ENCODE measurements at regions not wholly inside any gene's neighbourhood (a gene's known extent, or its start where the extent isn't known, plus 50 kb on each side); places are given as distances from the start of the nearest gene placed in this dataset.

DNA sequence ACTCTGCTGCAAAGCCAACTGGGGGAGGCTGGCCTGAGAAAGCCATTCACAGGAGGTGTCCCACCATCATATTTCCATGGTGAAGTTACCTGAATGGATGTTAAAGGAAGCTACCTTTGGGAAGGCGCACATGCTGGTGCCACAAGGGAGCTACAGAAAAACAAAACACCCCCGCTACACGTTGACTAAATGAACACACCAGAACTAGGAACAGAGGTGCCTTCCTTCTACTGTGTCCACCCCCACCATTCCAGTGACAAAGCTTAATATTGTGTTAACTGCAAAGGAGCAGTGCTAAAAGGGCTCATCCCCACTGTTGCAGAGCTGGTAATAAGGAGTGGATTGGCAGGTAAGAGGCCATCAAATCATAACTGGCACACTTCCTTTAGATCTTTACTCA, 420.0 kb upstream of the PODXL start:
- Histone ChIP-seq H3K9me3 (replicated peaks; ENCODE audit: control insufficient read depth, insufficient read depth, low read length) (no peaks in the 10 kb centered on the region), H3K9ac (replicated peaks; ENCODE audit: extremely low read depth, insufficient read depth, low read length) (no peak overlapping the region), H3K27ac (ENCODE audit: insufficient read depth, low read depth, low read length) (no peak overlapping the region), H3K36me3 (ENCODE audit: control insufficient read depth in 2 of 2, extremely low read depth in 1 of 2, insufficient read depth in 2 of 2, low read length in 2 of 2) (no peaks in the 10 kb centered on the region), H2AFZ (ENCODE audit: low read depth, low read length) (no peak overlapping the region), H3K4me2 (ENCODE audit: insufficient read depth, low read length) (no peak overlapping the region), H3K27me3 (ENCODE audit: control insufficient read depth in 2 of 2, insufficient read depth in 2 of 2, low read length in 2 of 2) (peaks cover 3 to 6% of the 10 kb centered on the region in 2 experiments), H3K4me3 (replicated peaks in 1 of 3; ENCODE audit: insufficient read depth in 1 of 3, low read depth in 1 of 3, low read length in 3 of 3) (no peak overlapping the region), H4K20me1 (replicated peaks; ENCODE audit: control insufficient read depth, extremely low read depth, insufficient read depth, low read length) (no peaks in the 10 kb centered on the region), H3K79me2 (ENCODE audit: control insufficient read depth, insufficient read depth, low read length) (no peaks in the 10 kb centered on the region), H3K9me1 (replicated peaks; ENCODE audit: control insufficient read depth, extremely low read depth, insufficient read depth, low read length) (no peaks in the 10 kb centered on the region), H3K4me1 (ENCODE audit: control insufficient read depth, extremely low read depth, insufficient read depth, low read length) (no peaks in the 10 kb centered on the region)
- intact Hi-C loops (cut with micrococcal nuclease) (no loop called here), dilution Hi-C loops (cut with MboI; ENCODE audit: extremely low pct_ligation_motif_present, low sequenced_read_pairs) (no loop called here)
- DNase-seq (ENCODE audit: low read depth, low spot score) (no peak), FAIRE-seq (no peak)
- BruUV-seq (replicated peaks), result no TSS peak
- TF ChIP-seq EZH2 (IDR thresholded peaks at IDR 0.05; ENCODE audit: borderline replicate concordance, low read depth, low read length, severe bottlenecking) (no peak), JUN (IDR thresholded peaks at IDR 0.05; ENCODE audit: borderline replicate concordance, insufficient read depth, insufficient read length, low read depth) (no peak), POLR2AphosphoS5 (IDR thresholded peaks at IDR 0.05; ENCODE audit: insufficient read depth, low read depth, low read length) (no peak), FOS (IDR thresholded peaks at IDR 0.05; ENCODE audit: borderline replicate concordance, insufficient read depth, low read length) (no peak), MYC (IDR thresholded peaks at IDR 0.05; ENCODE audit: low read depth, low read length) (no peak), POLR2A (IDR thresholded peaks at IDR 0.05; ENCODE audit: low read depth, low read length) (no peak), GATA2 (IDR thresholded peaks at IDR 0.05; ENCODE audit: insufficient read depth, insufficient read length, low read depth, low read length) (no peak)
- TF ChIP-seq, protein P1, sequence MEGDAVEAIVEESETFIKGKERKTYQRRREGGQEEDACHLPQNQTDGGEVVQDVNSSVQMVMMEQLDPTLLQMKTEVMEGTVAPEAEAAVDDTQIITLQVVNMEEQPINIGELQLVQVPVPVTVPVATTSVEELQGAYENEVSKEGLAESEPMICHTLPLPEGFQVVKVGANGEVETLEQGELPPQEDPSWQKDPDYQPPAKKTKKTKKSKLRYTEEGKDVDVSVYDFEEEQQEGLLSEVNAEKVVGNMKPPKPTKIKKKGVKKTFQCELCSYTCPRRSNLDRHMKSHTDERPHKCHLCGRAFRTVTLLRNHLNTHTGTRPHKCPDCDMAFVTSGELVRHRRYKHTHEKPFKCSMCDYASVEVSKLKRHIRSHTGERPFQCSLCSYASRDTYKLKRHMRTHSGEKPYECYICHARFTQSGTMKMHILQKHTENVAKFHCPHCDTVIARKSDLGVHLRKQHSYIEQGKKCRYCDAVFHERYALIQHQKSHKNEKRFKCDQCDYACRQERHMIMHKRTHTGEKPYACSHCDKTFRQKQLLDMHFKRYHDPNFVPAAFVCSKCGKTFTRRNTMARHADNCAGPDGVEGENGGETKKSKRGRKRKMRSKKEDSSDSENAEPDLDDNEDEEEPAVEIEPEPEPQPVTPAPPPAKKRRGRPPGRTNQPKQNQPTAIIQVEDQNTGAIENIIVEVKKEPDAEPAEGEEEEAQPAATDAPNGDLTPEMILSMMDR (IDR thresholded peaks at IDR 0.05; ENCODE audit: extremely low read depth in 1 of 2, insufficient read depth in 1 of 2, low read depth in 1 of 2, low read length in 2 of 2), result no peak
- TF ChIP-seq, protein P2, sequence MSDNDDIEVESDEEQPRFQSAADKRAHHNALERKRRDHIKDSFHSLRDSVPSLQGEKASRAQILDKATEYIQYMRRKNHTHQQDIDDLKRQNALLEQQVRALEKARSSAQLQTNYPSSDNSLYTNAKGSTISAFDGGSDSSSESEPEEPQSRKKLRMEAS (IDR thresholded peaks at IDR 0.05; ENCODE audit: insufficient read depth, insufficient read length), result no peak
- ChIA-PET POLR2A (no interaction called here), CTCF (no interaction called here)
